ENCODE measurements at regions not wholly inside any gene's neighbourhood (a gene's known extent, or its start where the extent isn't known, plus 50 kb on each side); places are given as distances from the start of the nearest gene placed in this dataset.

GRCh38 chr11:112589155-112589554 is 328.5 kb upstream of the PLET1 start (continued):
- TF ChIP-seq ZNF687 (CRISPR knock-in tag; IDR thresholded peaks at IDR 0.05) = no peak
- no peak for TF ChIP-seq ZNF503 (CRISPR knock-in tag; IDR thresholded peaks at IDR 0.05)
- TF ChIP-seq RFX1 (IDR thresholded peaks at IDR 0.05) = no peak

GRCh38 chr11:112590764-112591163 is 330.1 kb upstream of the PLET1 start:
- Histone ChIP-seq H3K27me3 (ENCODE audit: control insufficient read depth in 1 of 2, insufficient read depth in 2 of 2, low read length in 2 of 2) (no peaks in the 10 kb centered on the region; a peak in 1 of 5 replicates), H3K79me2 (ENCODE audit: insufficient read depth, low read length) (no peaks in the 10 kb centered on the region), H3K36me3 (replicated peaks in 1 of 2; ENCODE audit: control insufficient read depth in 1 of 2, insufficient read depth in 2 of 2, low read length in 2 of 2) (no peaks in the 10 kb centered on the region), H4K20me1 (ENCODE audit: insufficient read depth, low read length) (no peaks in the 10 kb centered on the region), H3K4me2 (ENCODE audit: low read depth, low read length) (no peak overlapping the region), H3K9ac (ENCODE audit: insufficient read depth, low read depth, low read length) (no peak overlapping the region), H3K4me3 (replicated peaks in 1 of 3; ENCODE audit: insufficient read depth in 1 of 3, low read depth in 2 of 3, low read length in 3 of 3) (no peak overlapping the region), H3K4me1 (ENCODE audit: insufficient read depth, low read length) (no peaks in the 10 kb centered on the region), H2AFZ (ENCODE audit: low read length) (no peak overlapping the region), H3K9me3 (ENCODE audit: low read length) (no peaks in the 10 kb centered on the region), H3K27ac (ENCODE audit: extremely low read length, insufficient read depth, low read length) (no peak overlapping the region)
- ChIA-PET CTCF (ENCODE audit: low intra/inter-chr PET ratio, low total read pairs) (interaction anchor here (4.8 kb wide), 1 partner anchor 698 kb away, joined by 54 read pairs; no protein-coding TSS in a partner anchor), POLR2A (no interaction called here)
- in situ Hi-C loops (cut with HindIII; ENCODE audit: extremely low pct_ligation_motif_present, low pct_unique_long_range_greater_than_20kb) (no loop called here), intact Hi-C loops (cut with micrococcal nuclease; ENCODE audit: unreplicated experiment) (no loop called here)
- BruUV-seq (replicated peaks) = no TSS peak
- DNase-seq (ENCODE audit: low spot score) = no peak
- WGBS (ENCODE audit: low lambda C conversion rate) = 4% methylated on average over 2 of the region's 2 CpGs
- no peak for ATAC-seq
- no peak for FAIRE-seq
- TF ChIP-seq POLR2A (IDR thresholded peaks at IDR 0.05; ENCODE audit: insufficient read depth in 1 of 2, low read depth in 2 of 2, low read length in 2 of 2) = no peak
- TF ChIP-seq SMYD3 (CRISPR knock-in tag; IDR thresholded peaks at IDR 0.05) = no peak
- TF ChIP-seq CENPT (CRISPR knock-in tag; IDR thresholded peaks at IDR 0.05; ENCODE audit: low read depth) = no peak
- no peak for TF ChIP-seq ASH2L (IDR thresholded peaks at IDR 0.05; ENCODE audit: insufficient read length, low read depth, low read length)
- TF ChIP-seq, protein P1, sequence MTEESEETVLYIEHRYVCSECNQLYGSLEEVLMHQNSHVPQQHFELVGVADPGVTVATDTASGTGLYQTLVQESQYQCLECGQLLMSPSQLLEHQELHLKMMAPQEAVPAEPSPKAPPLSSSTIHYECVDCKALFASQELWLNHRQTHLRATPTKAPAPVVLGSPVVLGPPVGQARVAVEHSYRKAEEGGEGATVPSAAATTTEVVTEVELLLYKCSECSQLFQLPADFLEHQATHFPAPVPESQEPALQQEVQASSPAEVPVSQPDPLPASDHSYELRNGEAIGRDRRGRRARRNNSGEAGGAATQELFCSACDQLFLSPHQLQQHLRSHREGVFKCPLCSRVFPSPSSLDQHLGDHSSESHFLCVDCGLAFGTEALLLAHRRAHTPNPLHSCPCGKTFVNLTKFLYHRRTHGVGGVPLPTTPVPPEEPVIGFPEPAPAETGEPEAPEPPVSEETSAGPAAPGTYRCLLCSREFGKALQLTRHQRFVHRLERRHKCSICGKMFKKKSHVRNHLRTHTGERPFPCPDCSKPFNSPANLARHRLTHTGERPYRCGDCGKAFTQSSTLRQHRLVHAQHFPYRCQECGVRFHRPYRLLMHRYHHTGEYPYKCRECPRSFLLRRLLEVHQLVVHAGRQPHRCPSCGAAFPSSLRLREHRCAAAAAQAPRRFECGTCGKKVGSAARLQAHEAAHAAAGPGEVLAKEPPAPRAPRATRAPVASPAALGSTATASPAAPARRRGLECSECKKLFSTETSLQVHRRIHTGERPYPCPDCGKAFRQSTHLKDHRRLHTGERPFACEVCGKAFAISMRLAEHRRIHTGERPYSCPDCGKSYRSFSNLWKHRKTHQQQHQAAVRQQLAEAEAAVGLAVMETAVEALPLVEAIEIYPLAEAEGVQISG (CRISPR knock-in tag; IDR thresholded peaks at IDR 0.05) = no peak
- TF ChIP-seq ZSCAN5A (CRISPR knock-in tag; IDR thresholded peaks at IDR 0.05; ENCODE audit: borderline replicate concordance) = no peak
- TF ChIP-seq ZFX (CRISPR knock-in tag; IDR thresholded peaks at IDR 0.05; ENCODE audit: low read depth) = no peak
- no peak for TF ChIP-seq SMARCC2 (IDR thresholded peaks at IDR 0.05)
- TF ChIP-seq, protein P2, sequence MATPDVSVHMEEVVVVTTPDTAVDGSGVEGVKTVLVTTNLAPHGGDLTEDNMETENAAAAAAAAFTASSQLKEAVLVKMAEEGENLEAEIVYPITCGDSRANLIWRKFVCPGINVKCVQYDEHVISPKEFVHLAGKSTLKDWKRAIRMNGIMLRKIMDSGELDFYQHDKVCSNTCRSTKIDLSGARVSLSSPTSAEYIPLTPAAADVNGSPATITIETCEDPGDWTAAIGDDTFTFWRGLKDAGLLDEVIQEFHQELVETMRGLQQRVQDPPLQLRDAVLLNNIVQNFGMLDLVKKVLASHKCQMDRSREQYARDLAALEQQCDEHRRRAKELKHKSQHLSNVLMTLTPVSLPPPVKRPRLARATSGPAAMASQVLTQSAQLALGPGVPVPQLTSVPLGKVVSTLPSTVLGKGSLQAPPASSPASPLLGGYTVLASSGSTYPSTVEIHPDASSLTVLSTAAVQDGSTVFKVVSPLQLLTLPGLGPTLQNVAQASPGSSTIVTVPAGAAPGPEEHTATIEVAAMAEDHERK (CRISPR knock-in tag; IDR thresholded peaks at IDR 0.05; ENCODE audit: low read depth) = no peak

All from HepG2 (cell line).